HEK293T (cell line): ENCODE measurements at regions not wholly inside any gene's neighbourhood (a gene's known extent, or its start where the extent isn't known, plus 50 kb on each side); places are given as distances from the start of the nearest gene placed in this dataset.

Experiments used
- CTCF ChIA-PET: fragments of 350-600 bp; formaldehyde crosslinking; extraction: SDS; loops from one replicate; lab custom pipeline; 2021; ENCODE audit warnings: antibody characterized with exemption, inconsistent platforms; lab: Yijun Ruan, JAX
- POLR2A ChIA-PET: fragments of 350-600 bp; formaldehyde crosslinking; extraction: SDS; loops from one replicate; lab custom pipeline; 2020; ENCODE audit warnings: antibody characterized with exemption, inconsistent platforms; lab: Yijun Ruan, JAX
- DNase-seq: peaks from one replicate; pipeline ENCODE4 v3.0.0; 2012; ENCODE audit warnings: mixed read lengths; ENCODE audit errors: extremely low spot score
- ARNT ChIP-seq: fragments of 450-650 bp; IDR thresholded peaks from 2 replicates; pipeline ENCODE4 v1.6.1; 2017; ENCODE audit warnings: mild to moderate bottlenecking
- BHLHE40 ChIP-seq: fragments of 450-650 bp; IDR thresholded peaks from 2 replicates; pipeline ENCODE4 v1.6.1; 2016; ENCODE audit warnings: mild to moderate bottlenecking, moderate library complexity, borderline replicate concordance
- CTBP1 ChIP-seq: fragments of 450-650 bp; IDR thresholded peaks from 2 replicates; pipeline ENCODE4 v1.6.1; 2016; ENCODE audit warnings: borderline replicate concordance
- ELF4 ChIP-seq: fragments of 450-650 bp; IDR thresholded peaks from 2 replicates; pipeline ENCODE4 v1.6.1; 2017; ENCODE audit warnings: antibody characterized with exemption
- FOXA1 ChIP-seq: fragments of 450-650 bp; IDR thresholded peaks from 2 replicates; pipeline ENCODE4 v1.6.1; 2016; ENCODE audit warnings: mild to moderate bottlenecking
- FOXK2 ChIP-seq: fragments of 450-650 bp; IDR thresholded peaks from 2 replicates; pipeline ENCODE4 v1.6.1; 2016; ENCODE audit warnings: mild to moderate bottlenecking
- FOXM1 ChIP-seq: fragments of 450-650 bp; IDR thresholded peaks from 2 replicates; pipeline ENCODE4 v1.6.1; 2017; ENCODE audit warnings: mild to moderate bottlenecking, borderline replicate concordance
- HDGF ChIP-seq: fragments of 450-650 bp; IDR thresholded peaks from 2 replicates; pipeline ENCODE4 v1.6.1; 2017; ENCODE audit warnings: antibody characterized with exemption, borderline replicate concordance
- L3MBTL2 ChIP-seq: fragments of 450-650 bp; conservative IDR thresholded peaks from 2 replicates; pipeline ENCODE4 v1.6.1; 2016; ENCODE audit warnings: mild to moderate bottlenecking
- LEF1 ChIP-seq: fragments of 450-650 bp; IDR thresholded peaks from 2 replicates; pipeline ENCODE4 v1.6.1; 2017; ENCODE audit warnings: mild to moderate bottlenecking, borderline replicate concordance
- NFRKB ChIP-seq: fragments of 450-650 bp; IDR thresholded peaks from 2 replicates; pipeline ENCODE4 v1.6.1; 2016; ENCODE audit warnings: mild to moderate bottlenecking, moderate library complexity
- PKNOX1 ChIP-seq: fragments of 450-650 bp; IDR thresholded peaks from 2 replicates; pipeline ENCODE4 v1.6.1; 2016
- SP1 ChIP-seq: fragments of 450-650 bp; IDR thresholded peaks from 2 replicates; pipeline ENCODE4 v1.6.1; 2017
- SUZ12 ChIP-seq: fragments of 450-650 bp; IDR thresholded peaks from 2 replicates; pipeline ENCODE4 v1.6.1; 2016; ENCODE audit warnings: mild to moderate bottlenecking
- TARDBP ChIP-seq: fragments of 450-650 bp; IDR thresholded peaks from 2 replicates; pipeline ENCODE4 v1.6.1; 2016
- ZNF384 ChIP-seq: fragments of 450-650 bp; IDR thresholded peaks from 2 replicates; pipeline ENCODE4 v1.6.1; 2016

DNA sequence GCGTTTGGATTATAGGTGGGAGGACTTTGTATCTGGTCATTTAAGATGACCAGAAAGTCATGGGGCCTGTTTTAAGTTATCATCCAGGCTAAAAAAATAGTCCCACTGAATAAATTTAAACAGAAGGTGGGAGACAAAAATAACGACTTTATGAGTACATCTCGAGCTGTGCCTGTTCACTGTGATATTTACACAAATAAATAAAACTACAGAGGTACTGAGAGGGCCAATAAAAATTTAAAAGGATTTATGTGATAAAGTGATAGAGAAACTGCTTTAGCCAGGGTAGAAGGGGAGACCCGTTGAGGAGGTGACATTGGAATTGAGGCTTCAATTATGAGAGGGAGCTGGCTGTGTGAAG lies 53.4 kb upstream of the PMEPA1 start:
- ChIA-PET CTCF (no interaction called here), POLR2A (no interaction called here)
- TF ChIP-seq BHLHE40 (no peak), FOXA1 (no peak), L3MBTL2 (no peak), FOXK2 (no peak), TARDBP (no peak), SUZ12 (no peak), SP1 (no peak), ZNF384 (no peak), PKNOX1 (no peak), LEF1 (no peak), ARNT (no peak), FOXM1 (no peak), NFRKB (no peak), CTBP1 (no peak), HDGF (no peak), ELF4 (no peak)
- DNase-seq, result no peak

DNA sequence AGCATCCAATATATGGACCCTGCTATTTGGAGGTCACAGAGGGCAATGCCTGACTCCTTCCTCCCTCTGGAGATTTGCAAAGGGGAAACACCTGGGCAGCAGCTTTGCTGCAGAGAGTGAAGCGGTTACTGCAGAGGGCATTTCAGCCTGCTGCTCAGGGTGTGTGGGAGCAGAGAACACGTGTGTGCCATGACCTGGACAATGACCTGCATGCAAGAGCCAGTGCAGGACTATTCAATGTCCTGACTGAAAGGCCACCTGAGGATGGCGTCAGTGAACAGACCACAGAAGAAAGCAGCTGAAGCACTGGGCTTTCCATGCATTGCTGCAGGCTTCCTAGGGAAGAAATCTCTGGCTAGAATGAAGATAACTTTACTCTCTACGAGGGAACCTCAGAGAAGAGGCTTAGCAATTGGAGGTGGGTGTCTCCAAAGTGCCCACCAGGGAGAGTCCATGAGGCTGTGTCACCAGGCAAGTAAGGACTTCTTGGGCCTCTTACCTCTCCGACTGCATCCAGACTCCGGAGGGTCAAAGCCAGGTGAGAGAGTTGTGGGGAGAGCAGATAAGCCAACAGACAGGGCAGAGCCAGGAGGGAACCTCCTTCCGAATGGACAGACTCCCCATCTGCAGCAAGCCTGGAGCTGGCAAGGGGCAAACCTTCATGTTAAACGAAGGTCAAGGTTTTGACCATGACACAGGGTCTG lies 52.9 kb upstream of the PMEPA1 start:
- no peak for TF ChIP-seq L3MBTL2
- no peak for TF ChIP-seq LEF1
- no peak for TF ChIP-seq PKNOX1
- TF ChIP-seq TARDBP, result no peak
- TF ChIP-seq ARNT, result no peak
- no peak for TF ChIP-seq NFRKB
- no peak for TF ChIP-seq FOXA1
- DNase-seq, result no peak
- ChIA-PET CTCF (no interaction called here), POLR2A (no interaction called here)

GRCh38 chr20:57761413-57761734 lies 51.6 kb upstream of the PMEPA1 start:
- ChIA-PET POLR2A (no interaction called here), CTCF (no interaction called here)
- no peak for DNase-seq
- TF ChIP-seq HDGF, result no peak

GRCh38 chr20:57760698-57761412 lies 51.0 kb upstream of the PMEPA1 start:
- CTCF ChIA-PET, result no interaction called here
- TF ChIP-seq TARDBP (no peak), SUZ12 (no peak), FOXM1 (no peak), ZNF384 (no peak), BHLHE40 (no peak), SP1 (no peak), LEF1 (no peak)
- POLR2A ChIA-PET, result no interaction called here
- DNase-seq, result no peak

- ChIA-PET CTCF (interaction anchor here (1.1 kb wide), 1 partner anchor 328 kb away, joined by 5 read pairs; no protein-coding TSS in a partner anchor), POLR2A (no interaction called here)
- TF ChIP-seq TARDBP (no peak), FOXA1 (no peak), SUZ12 (no peak), BHLHE40 (no peak), FOXK2 (no peak), LEF1 (no peak), CTBP1 (no peak), PKNOX1 (no peak), HDGF (no peak), L3MBTL2 (no peak), FOXM1 (no peak), ARNT (no peak), ZNF384 (no peak), NFRKB (no peak), SP1 (no peak), ELF4 (no peak)
- no peak for DNase-seq
These were observed 49.9 kb upstream of the PMEPA1 start for GRCh38 chr20:57759724-57760123.
